Astrocyte (in vitro differentiated cells and primary cell): ENCODE measurements at regions not wholly inside any gene's neighbourhood (a gene's known extent, or its start where the extent isn't known, plus 50 kb on each side); places are given as distances from the start of the nearest gene placed in this dataset.

Experiments used
- DNase-seq: peaks from one replicate; pipeline ENCODE4 v3.0.0-alpha.2; 2010; ENCODE audit warnings: low read depth
- FAIRE-seq: peaks from 2 replicates; lab custom pipeline; 2011; peaks lifted over from hg19 to GRCh38; lab: Jason Lieb, UNC
- H2AFZ ChIP-seq: 2 replicates; pipeline ENCODE4 v1.6.0; 2012; ENCODE audit warnings: low read depth, low read length, inconsistent platforms
- H3K27ac ChIP-seq: 2 replicates; pipeline ENCODE4 v1.5.1; 2011; ENCODE audit warnings: low read depth, low read length, inconsistent platforms
- H3K27me3 ChIP-seq: 2 replicates; pipeline ENCODE4 v1.6.0; 2011; ENCODE audit warnings: low read length, inconsistent platforms; ENCODE audit not compliant: insufficient read depth
- H3K36me3 ChIP-seq: 2 replicates; pipeline ENCODE4 v1.5.1; 2011; ENCODE audit warnings: low read length, inconsistent platforms; ENCODE audit not compliant: insufficient read depth
- H3K4me1 ChIP-seq: 2 replicates; pipeline ENCODE4 v1.5.1; 2011; ENCODE audit warnings: low read length, inconsistent platforms; ENCODE audit not compliant: insufficient read depth
- H3K4me2 ChIP-seq: 2 replicates; pipeline ENCODE4 v1.6.0; 2012; ENCODE audit warnings: low read length, inconsistent platforms
- H3K4me3 ChIP-seq: 2 replicates; pipeline ENCODE4 v1.5.1; 2011; ENCODE audit warnings: low read depth, mild to moderate bottlenecking, low read length, inconsistent platforms; ENCODE audit not compliant: insufficient read depth
- H3K79me2 ChIP-seq: 2 replicates; pipeline ENCODE4 v1.6.0; 2012; ENCODE audit warnings: mild to moderate bottlenecking, low read length, inconsistent platforms; ENCODE audit not compliant: insufficient read depth
- H3K9ac ChIP-seq: 2 replicates; pipeline ENCODE4 v1.6.0; 2012; ENCODE audit warnings: mild to moderate bottlenecking, low read length, inconsistent platforms
- H3K9me3 ChIP-seq: 2 replicates; pipeline ENCODE4 v1.5.1; 2012; ENCODE audit warnings: low read depth, mild to moderate bottlenecking, low read length, inconsistent platforms; ENCODE audit not compliant: insufficient read depth
- H4K20me1 ChIP-seq: 2 replicates; pipeline ENCODE4 v1.6.0; 2012; ENCODE audit warnings: low read length, inconsistent platforms; ENCODE audit not compliant: insufficient read depth
- H3K27ac Mint-ChIP-seq: one replicate; pipeline ENCODE4 v1.8.0; 2021; ENCODE audit warnings: mild to moderate bottlenecking, mixed read lengths; ENCODE audit not compliant: unreplicated experiment
- H3K27me3 Mint-ChIP-seq: one replicate; pipeline ENCODE4 v1.8.0; 2021; ENCODE audit warnings: low read depth, mixed read lengths; ENCODE audit not compliant: unreplicated experiment
- H3K36me3 Mint-ChIP-seq: one replicate; pipeline ENCODE4 v1.8.0; 2021; ENCODE audit warnings: low read depth, mixed read lengths; ENCODE audit not compliant: unreplicated experiment
- H3K4me1 Mint-ChIP-seq: one replicate; pipeline ENCODE4 v1.8.0; 2021; ENCODE audit warnings: low read depth, mixed read lengths; ENCODE audit not compliant: unreplicated experiment
- H3K4me3 Mint-ChIP-seq: one replicate; pipeline ENCODE4 v1.8.0; 2021; ENCODE audit warnings: mild to moderate bottlenecking, moderate library complexity, mixed read lengths; ENCODE audit not compliant: unreplicated experiment
- H3K9me3 Mint-ChIP-seq: one replicate; pipeline ENCODE4 v1.8.0; 2021; ENCODE audit warnings: mild to moderate bottlenecking, mixed read lengths; ENCODE audit not compliant: unreplicated experiment
- CTCF ChIP-seq: IDR thresholded peaks from 2 replicates; pipeline ENCODE4 v1.5.1; 2011; ENCODE audit warnings: low read depth, mild to moderate bottlenecking, inconsistent platforms, low read length, moderate library complexity; ENCODE audit not compliant: insufficient read depth
- EZH2 ChIP-seq: IDR thresholded peaks from 2 replicates; pipeline ENCODE4 v1.6.1; 2012; ENCODE audit warnings: mild to moderate bottlenecking, low read length, inconsistent platforms; ENCODE audit not compliant: insufficient read depth

- Histone ChIP-seq H3K27ac (no peak overlapping the region), H3K36me3 (no peaks in the 10 kb centered on the region), H4K20me1 (no peaks in the 10 kb centered on the region), H3K4me3 (no peak overlapping the region), H3K9ac (no peak overlapping the region), H3K4me1 (peaks cover 5% of the 10 kb centered on the region), H3K4me2 (no peak overlapping the region), H3K79me2 (no peaks in the 10 kb centered on the region), H3K27me3 (no peaks in the 10 kb centered on the region), H3K9me3 (no peaks in the 10 kb centered on the region), H2AFZ (no peak overlapping the region)
- peaks cover 10% of the 10 kb centered on the region for H3K4me1 Mint-ChIP-seq
- peaks cover 11% of the 10 kb centered on the region for H3K27me3 Mint-ChIP-seq
- FAIRE-seq, result no peak
- no peak for DNase-seq
- no peak for TF ChIP-seq EZH2
- no peak for TF ChIP-seq CTCF
- H3K27ac Mint-ChIP-seq, result no peak overlapping the region
- peaks cover 2% of the 10 kb centered on the region for H3K36me3 Mint-ChIP-seq
- H3K4me3 Mint-ChIP-seq, result no peak overlapping the region
- H3K9me3 Mint-ChIP-seq, result peaks cover 2% of the 10 kb centered on the region
Measured at GRCh38 chr6:4564801-4565271, 211.4 kb upstream of the CDYL start.

- H3K36me3 ChIP-seq, result no peaks in the 10 kb centered on the region
- TF ChIP-seq CTCF, result no peak
- no peak for TF ChIP-seq EZH2
- no peak overlapping the region for H3K4me3 Mint-ChIP-seq
- DNase-seq (no peak), FAIRE-seq (no peak)
- H3K27ac Mint-ChIP-seq, result peak overlapping the region; percentile 19
- no peaks in the 10 kb centered on the region for H4K20me1 ChIP-seq
- H3K4me1 ChIP-seq, result peaks cover 5% of the 10 kb centered on the region
- H3K9ac ChIP-seq, result no peak overlapping the region
- H3K27ac ChIP-seq, result no peak overlapping the region
- no peak overlapping the region for H3K4me3 ChIP-seq
- H3K27me3 ChIP-seq, result no peaks in the 10 kb centered on the region
- no peaks in the 10 kb centered on the region for H3K9me3 ChIP-seq
- no peak overlapping the region for H3K4me2 ChIP-seq
- peaks cover 2% of the 10 kb centered on the region for H3K36me3 Mint-ChIP-seq
- peaks cover 10% of the 10 kb centered on the region for H3K4me1 Mint-ChIP-seq
- no peak overlapping the region for H2AFZ ChIP-seq
- no peaks in the 10 kb centered on the region for H3K79me2 ChIP-seq
- H3K9me3 Mint-ChIP-seq, result peaks cover 4% of the 10 kb centered on the region
- H3K27me3 Mint-ChIP-seq, result peaks cover 11% of the 10 kb centered on the region
Measured at GRCh38 chr6:4563877-4564276, 212.3 kb upstream of the CDYL start.

- no peak for DNase-seq
- H3K36me3 ChIP-seq, result no peaks in the 10 kb centered on the region
- Mint-ChIP-seq H3K27me3 (peaks cover 11% of the 10 kb centered on the region), H3K27ac (no peak overlapping the region), H3K9me3 (peaks cover 4% of the 10 kb centered on the region), H3K4me1 (peaks cover 10% of the 10 kb centered on the region), H3K36me3 (peaks cover 2% of the 10 kb centered on the region), H3K4me3 (no peak overlapping the region)
- H3K27ac ChIP-seq, result no peak overlapping the region
- TF ChIP-seq CTCF (no peak), EZH2 (no peak)
- no peaks in the 10 kb centered on the region for H4K20me1 ChIP-seq
- H3K27me3 ChIP-seq, result no peaks in the 10 kb centered on the region
- no peaks in the 10 kb centered on the region for H3K79me2 ChIP-seq
- no peak overlapping the region for H3K9ac ChIP-seq
- no peaks in the 10 kb centered on the region for H3K9me3 ChIP-seq
- H3K4me1 ChIP-seq, result peaks cover 5% of the 10 kb centered on the region
- no peak overlapping the region for H3K4me2 ChIP-seq
- FAIRE-seq, result no peak
- H2AFZ ChIP-seq, result no peak overlapping the region
- H3K4me3 ChIP-seq, result no peak overlapping the region
Measured at GRCh38 chr6:4563156-4563555, 213.0 kb upstream of the CDYL start.
